NOMO-1 treated with dmso at 0.1 percent for 144 hours (cell line): ENCODE measurements at regions not wholly inside any gene's neighbourhood (a gene's known extent, or its start where the extent isn't known, plus 50 kb on each side); places are given as distances from the start of the nearest gene placed in this dataset.

Source experiments
- DNase-seq: peaks from one replicate; lab custom pipeline; 2025; ENCODE audit not compliant: unreplicated experiment; lab: John Stamatoyannopoulos, UW

DNA sequence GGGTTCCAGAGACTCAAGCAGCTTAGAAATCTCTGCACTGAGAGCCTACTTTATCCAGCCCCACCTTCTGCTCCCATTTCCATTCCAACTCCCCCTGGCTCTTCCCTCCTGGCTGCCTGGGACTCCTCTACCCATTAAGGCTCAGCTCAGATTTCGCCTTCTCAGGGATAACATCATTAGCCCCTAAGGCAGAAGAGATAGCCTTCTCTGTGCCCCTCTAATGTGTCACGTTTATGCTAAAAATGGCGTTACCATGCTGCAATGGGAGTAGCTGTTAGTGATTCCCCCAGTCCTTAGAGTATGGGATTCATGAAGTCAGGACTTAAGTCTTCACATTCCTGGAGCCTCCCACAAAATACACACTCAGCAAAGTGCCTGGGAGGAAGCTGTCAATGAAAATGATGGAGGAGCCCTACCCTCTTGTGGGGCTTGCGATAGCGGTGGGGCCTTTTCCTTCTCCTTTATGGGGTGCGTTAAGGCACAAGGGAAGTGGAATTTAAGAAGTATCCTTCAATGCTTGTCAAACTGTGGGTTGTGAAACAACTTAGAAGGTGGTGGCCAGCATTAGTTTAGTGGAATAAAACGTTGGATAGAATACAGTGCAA lies 144.7 kb upstream of the COPS8 start:
- peak; percentile 53 for DNase-seq

DNA sequence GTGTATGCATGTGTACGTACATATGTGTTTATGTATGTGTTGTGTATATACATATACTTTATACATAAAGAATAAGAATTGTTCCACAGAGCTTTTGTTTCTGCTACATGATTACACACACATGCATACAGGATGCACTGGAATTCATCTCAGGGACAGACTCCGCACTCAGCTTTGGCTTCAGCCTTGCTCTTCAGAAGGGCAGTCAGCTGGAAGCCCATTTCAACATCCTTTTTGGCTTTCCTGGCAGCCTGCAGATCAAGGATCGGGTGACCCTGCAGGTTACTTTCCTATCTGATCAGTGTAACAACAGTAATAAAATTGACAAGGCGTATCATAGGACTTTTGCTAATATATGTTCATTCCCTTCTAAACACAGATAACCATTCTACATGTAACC lies 144.1 kb upstream of the COPS8 start:
- no peak for DNase-seq

DNA sequence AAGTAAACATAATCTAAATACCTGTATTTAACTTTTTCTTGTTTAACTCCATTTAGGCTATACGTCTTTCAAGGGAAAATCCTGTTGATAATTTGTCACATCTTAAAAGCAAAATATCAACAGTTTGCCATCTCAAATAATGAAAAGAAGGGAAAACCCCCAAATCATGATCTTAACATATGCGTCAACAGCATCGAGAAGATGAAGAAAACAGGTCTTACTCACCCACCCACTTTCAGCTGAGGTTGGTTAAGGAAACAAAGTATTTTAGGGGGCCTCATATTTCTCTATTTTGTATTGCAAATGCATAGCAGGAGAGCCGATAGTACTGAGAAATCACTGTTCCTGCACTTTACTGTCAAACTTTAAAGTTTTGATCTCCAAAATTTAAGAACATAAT lies 143.1 kb upstream of the COPS8 start:
- no peak for DNase-seq

DNA sequence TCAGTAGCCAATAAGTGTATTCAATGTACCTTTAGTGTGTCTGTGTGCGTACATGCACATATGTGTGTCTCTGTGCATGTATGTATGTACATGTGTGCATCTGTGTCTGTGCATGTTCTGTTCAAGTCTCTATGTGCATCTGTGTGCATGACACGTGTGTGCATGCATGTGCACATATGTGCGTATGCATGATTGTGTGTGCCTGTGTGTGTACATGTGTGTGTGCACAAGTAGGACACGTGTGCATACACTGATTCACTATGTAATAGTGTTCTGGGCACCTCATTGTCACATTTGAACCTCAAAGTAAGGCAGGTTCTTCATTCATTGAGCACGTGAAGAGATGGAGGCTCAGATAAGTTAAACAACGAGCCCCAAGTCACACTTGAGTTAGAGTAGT lies 142.6 kb upstream of the COPS8 start:
- DNase-seq: no peak

DNA sequence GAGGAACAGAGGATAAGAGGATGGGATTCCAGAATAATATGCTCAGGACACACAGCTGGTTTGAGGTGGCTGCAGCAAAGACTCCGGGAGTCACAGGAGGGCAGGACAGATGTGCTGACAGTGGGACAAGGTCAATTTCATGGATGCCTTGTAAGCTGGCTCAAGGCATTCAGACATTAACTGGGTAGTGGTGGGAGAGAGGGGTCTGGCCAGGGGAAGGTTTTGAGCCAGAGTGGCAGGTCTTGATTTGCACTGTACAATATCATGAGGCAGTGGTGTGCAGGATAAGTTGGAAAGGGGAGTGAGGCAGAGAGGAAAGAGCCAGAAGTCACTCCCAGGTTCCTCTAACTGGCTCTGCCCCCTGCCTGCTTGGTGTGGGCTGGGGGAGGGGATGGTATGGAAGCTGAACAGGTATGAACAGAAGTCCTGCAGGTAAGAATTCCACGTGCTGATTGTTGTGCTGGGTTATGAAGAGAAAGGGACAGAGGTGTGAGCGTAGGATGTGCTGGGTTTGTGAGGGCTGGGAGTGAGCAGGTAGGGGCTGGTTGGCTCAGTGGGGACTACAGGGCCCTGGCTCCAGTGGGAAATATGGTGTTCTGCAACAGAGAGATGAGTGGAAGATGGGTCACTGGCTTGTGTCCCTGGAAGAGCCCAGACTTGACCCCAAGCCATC lies 141.7 kb upstream of the COPS8 start:
- DNase-seq: no peak

DNA sequence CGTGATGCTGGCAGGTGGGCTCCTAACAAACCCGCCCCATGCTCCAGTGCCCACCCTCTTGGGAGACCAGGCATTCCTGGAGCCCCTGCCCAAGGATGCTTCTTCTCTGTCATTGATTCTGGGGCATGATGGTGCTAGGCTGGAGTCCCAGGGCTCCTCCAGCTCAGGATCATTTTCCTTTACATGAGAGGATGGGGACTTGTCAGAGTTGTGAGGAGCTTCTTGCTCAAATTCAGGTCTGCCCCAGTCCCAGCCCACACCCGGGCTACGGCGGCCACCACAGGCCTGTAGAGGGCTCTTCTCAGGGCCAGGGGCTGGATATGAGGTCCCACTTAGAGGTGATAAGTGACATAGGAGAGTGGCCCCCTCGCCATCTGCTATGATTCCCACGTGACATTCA lies 141.1 kb upstream of the COPS8 start:
- no peak for DNase-seq

DNA sequence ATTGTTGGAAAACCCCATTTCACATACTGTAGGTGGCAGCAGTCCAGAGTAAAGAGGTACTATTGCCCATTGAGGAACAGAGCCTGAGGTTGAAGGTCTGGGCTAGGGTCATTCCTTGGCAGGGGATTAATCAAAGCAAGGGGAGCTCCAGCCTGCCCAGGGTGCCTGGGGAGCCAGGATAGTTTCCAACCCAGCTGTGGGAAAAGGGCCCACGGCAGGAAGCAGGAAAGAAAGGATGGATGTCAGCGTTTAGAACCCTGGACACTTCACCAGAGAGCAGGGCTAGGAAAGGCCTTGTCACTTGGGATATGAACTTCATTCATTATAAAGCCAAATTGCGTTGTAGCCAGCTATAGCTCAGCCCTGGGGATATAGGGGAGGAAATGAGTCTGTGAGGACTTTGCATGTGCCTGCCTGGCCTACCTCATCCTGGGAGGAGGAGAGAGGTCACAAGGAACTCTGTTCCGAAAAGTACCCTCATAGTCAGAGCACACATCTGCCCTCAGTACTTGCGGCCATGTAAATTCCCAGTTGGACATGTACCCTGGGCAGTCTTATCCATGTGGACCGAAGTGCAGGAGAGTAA lies 140.2 kb upstream of the COPS8 start:
- DNase-seq: no peak

DNA sequence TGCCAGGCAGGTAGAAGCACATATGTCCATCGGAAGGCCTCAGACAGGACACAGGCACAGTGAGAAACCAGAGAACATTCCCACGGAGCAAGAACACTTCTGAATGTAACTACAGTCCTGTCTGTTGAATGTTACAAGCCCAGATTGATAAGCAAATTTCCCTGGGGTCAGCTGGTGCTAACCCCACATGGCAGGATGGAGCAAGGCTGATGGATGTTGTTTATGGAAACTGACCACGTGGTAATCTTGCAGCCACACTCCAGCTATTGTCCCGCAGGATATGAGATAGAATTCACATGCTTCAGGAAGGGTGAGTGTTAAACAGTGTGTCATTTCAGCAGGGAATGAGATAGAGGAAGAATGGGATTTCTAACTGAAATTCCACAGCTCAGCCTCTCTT lies 138.8 kb upstream of the COPS8 start:
- DNase-seq: no peak

DNA sequence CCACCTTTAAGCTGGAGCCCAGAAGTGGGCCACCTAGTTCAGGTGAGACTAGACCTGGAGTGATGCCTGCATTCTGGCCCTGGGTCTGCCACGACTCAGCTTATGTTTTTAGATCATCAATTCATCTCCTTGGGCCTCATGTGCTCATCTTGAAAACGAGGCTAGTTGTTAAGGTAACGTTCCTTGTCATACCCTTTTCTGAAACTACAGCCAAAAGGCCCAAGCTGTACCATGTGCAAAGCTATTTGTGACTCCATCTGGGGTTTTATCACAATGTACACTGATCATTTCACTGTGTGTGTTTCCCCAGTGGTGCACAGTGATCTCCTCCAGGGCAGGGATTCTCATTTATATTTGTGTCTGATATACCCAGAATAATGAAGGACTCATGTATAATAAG lies 138.4 kb upstream of the COPS8 start:
- DNase-seq: no peak

DNA sequence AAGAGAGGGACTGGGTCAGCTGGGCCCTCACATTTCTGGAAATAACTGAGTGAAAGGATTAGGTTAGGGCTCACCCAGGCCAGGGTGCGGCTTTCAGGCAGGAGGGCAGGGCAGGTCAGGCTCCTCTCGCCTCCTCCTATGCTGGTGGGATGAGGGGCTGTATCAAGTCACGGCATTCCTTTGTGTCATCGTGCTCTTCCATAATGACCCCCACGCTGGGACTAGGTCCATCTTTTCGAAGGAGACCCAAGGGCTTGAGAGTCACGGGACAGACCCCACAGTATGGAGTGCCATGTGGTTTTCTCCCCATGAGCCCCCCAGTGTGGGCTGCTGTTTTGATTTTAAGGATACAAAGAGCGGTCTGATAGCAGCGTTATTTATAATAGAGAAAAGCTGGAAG lies 137.8 kb upstream of the COPS8 start:
- no peak for DNase-seq

DNA sequence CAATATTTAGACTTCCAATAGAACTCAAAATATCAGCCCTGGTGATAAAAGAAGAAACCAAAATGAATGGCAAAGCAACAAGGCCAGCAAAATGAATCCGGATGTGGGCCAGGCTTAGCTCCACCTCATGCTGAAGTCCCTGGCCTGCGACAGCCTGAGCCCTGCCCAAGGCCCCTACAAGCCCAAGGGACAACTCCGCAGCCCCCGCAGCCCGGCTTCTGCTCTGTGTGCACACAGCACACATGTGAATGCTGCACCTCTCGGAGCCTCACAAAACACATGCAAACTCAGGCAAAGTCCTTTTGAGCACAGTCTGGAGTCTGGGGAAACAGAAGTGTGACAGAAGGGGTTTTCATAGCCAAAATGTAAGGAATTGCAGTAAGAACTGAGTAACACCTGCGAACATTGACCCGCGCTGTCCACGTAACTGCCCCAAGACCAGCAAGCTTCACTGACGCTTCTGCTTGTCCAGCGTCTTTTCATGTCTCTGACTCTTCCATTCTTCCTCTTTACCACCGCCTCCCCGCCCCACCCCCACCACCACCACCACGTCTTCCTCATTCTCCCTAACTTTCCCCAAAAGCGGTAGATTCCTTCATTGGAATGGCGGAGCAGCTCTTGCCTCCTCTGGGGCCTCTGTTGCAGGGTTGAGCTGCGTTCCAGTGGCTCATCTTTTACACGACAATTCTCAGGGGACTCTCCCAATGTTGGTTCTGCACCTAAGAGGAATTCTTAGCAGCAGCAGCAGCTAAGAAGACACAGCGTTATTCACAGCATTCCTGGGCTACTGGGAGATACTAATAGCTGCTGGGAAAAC lies 136.4 kb upstream of the COPS8 start:
- no peak for DNase-seq

DNA sequence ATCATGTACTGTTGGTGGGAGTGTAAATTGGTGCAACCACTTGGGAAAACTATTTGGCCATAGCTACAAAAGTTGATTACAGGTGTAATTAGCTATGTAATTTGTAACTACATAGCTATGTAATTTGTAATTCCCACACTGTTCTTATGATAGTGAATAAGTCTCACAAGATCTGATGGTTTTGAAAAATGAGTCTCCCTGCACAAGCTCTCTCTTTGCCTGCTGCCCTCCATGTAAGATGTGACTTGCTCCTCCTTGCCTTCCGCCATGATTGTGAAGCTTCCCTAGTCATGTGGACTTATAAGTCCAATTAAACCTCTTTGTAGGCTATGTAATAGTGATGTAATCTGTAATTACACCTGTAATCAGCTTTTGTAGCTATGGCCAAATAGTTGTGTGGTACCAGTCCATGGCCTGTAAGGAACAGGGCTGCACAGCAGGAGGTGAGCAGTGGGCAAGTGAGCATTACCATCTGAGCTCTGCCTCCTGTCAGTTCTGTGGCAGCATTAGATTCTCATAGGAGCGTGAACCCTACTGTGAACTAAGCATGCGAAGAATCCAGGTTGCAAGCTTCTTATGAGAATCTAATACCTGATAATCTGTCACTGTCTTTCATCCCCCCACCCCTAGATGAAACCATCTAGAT lies 133.7 kb upstream of the COPS8 start:
- no peak for DNase-seq

DNA sequence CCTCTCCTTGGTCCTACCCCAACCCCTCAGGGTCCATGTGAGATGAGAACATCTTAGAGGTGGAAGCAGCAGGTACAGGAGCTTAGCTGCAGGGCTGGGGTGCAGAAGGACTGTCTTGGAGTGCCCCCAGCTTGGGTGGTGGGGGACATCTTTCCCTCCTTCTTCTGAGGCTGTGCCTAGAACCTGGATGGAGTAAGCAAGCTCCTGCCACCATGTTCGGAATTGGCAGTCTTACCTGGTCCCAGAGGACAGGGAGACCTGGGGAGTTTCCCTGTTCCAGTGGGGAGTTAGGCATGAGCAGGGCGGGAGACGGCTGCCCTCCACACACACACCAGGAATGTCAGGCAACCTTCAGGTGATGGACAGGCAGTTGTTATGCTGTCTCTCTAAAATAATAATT lies 131.0 kb upstream of the COPS8 start:
- no peak for DNase-seq

DNA sequence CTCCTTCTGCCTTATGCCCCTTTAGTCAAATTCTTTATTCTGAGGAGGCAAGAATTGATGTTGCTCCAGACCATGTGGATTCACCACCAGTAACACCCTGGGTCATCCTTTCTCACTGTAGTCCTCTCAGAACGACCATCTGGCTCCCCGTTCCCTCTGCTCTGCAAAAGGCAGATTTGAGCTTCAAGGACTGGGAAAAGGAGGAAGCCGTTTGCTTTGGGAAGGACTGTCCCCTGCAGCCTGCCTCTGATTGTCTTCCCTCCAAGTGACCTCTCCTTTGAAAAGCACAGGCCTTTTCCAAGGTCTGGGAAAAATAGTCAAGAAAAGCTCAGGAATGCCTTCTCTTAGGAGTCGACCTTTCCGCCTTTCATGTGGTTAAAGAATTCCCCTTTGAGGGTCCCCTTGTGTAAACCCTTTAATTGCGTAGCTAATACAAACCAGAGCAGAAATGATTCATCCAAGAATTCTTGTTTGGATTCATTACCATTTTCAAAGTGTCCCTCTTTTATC lies 130.1 kb upstream of the COPS8 start:
- no peak for DNase-seq

DNA sequence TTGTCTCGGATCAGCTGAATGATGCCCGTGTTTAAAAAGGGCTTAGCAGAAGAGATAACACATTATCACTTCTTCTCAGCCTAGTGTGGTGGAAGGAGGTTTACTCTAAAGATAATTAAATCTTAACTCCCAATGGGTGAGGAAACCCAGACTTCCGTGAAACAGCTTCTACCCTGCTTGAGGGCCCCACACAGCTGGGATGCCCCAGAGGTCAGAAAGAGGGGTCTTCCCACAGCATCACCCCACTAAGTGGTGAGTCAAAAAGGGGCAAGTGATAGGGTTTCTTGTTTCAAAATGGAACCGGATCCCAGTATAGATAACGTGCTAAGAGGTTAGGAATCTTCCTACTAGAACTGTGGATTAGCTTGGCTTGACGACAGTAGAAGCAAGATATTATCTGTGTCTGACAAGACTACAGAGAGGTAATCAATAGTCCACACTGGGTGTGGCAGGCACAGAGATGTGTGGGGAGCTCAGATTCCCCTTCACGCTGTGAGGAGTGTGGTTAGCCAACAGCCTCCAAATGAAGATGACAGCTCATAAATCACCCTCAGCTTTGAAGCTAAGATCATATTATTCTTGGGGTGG lies 129.6 kb upstream of the COPS8 start:
- DNase-seq: peak; percentile 75

DNA sequence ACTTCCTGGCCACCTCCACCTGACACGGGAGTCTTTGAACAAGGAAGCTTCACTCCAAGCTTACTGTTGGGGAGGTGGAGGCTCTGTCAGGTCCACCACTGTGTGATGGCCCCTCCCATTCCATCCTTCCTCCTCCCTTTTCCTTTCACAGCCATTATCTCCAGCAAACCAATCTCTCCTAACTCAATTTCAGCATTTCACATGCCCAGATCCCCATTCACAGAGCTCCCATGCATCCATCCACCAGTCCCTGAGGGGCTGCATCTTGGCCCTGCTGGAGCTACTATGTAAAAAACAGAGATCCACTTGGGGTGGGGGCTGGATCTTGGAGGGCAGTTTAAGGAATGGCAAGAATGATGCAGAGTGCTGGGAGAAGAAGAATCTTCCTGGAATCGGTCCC lies 129.0 kb upstream of the COPS8 start:
- no peak for DNase-seq

DNA sequence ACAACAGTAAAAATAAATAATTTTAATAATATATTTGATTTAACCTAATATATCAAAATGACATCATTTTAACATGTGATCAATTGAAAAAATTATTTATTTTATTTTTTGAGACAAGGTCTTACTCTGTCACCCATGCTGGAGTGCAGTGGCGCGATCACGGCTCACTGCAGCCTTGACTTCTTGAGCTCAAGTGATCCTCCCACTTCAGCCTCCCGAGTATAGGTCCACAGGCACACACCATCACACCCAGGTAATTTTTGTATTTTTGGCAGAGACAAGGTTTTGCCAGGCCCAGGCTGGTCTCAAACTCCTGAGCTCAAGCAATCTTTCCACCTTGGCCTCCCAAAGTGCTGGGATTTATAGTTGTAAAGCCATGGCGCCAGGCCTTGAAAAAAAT lies 126.7 kb upstream of the COPS8 start:
- no peak for DNase-seq

DNA sequence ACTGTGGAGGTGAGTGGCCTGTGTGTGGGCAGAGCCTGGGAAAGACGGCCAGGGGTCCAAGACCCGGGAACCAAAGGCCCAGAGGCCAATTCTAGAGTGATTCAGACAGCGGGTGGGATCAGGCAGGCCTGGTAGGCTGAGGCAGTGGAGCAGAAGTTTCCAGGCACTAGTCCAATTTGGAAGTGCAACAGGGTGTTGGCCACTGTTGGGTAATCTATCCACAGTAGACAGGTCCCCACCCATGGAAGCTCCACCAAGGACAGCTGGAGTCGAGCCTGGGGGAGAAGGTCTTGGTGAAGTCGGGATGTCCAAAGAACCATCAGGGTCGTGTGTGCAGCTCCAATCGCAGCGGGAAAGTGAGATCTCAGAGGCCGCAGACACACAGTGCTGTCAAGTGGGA lies 125.8 kb upstream of the COPS8 start:
- DNase-seq: no peak

DNA sequence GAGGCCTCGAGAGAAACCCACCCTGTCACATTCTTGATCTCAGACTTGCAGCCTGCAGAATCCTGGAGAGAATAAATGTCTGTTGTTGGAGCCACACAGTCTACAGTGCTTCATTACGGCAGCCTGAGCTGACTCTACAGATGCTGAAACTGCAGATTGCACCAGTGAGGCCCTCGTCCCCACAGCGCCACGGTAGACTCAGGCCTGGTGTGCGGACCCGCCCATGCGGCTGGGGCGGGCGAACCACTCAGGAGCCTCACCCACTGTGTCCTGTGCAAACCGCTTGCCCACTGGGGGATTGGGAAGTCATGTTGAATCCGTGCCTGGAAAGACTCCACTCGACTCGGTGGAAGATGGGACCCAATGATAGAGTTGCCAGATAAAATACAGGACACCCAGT lies 125.2 kb upstream of the COPS8 start:
- DNase-seq: no peak

DNA sequence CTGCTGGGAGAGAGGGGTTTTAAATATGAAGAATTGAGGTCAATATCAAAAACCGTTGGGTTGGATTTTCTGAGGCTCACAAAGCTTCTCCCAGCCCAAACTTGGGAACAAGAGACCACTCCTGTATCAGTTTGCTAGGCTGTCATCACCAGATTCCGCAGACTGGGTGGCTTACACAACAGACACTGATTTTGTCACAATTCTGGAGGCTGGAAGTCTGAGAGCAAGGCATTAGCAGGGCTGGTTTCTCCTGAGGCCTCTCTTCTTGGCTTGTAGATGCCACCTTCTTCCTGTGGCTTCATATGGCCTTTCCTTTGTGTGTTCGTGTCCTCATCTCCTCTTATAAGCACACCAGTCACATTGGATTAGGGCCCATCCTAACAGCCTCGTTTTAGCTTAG lies 122.9 kb upstream of the COPS8 start:
- DNase-seq: no peak

DNA sequence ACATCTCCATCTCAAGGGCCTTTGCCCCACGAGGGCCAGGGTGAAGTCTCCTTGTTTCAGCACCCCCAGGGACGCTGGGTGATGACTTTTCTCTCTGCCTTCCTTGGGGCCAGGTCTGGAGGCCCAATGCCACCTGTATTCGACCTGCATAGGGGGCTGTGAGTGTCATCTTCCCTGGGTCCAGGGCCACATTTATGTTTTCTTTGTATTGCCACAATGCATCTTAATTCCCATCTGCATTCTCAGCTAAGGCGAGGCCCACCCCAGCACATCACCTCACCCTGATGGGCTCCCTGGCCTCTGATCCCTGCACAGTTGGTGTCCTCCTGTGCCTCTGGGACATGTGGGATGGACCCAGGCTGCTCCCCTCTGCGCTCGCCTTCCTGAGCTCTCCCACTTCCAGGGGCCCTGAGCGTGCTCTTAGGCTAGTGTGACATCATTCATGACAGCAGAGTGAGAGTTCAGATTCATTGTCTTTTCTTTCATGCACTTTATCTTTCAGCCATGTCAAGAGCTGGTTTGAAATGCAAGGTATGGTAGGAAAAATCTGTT lies 122.0 kb upstream of the COPS8 start:
- DNase-seq: no peak
